ENCODE measurements at regions not wholly inside any gene's neighbourhood (a gene's known extent, or its start where the extent isn't known, plus 50 kb on each side); places are given as distances from the start of the nearest gene placed in this dataset.

- DNase-seq (ENCODE audit: low read depth, low spot score) (no peak), ATAC-seq (no peak)
- no TSS peak for BruUV-seq (replicated peaks)
- Histone ChIP-seq H4K20me1 (ENCODE audit: insufficient read depth) (no peaks in the 10 kb centered on the region), H3K36me3 (ENCODE audit: control insufficient read depth in 1 of 2, insufficient read depth in 2 of 2, low read length in 2 of 2) (no peaks in the 10 kb centered on the region), H3K79me2 (ENCODE audit: insufficient read depth, low read length) (no peaks in the 10 kb centered on the region), H3K4me2 (ENCODE audit: low read length) (no peak overlapping the region), H3K4me1 (ENCODE audit: control insufficient read depth in 1 of 2, insufficient read depth in 2 of 2, low read length in 2 of 2) (peaks cover 0 to 10% of the 10 kb centered on the region in 2 experiments; a peak in 2 of 4 replicates), H3K27me3 (ENCODE audit: insufficient read depth, low read length) (no peaks in the 10 kb centered on the region), H3K9ac (ENCODE audit: low read length) (no peak overlapping the region), H3K27ac (ENCODE audit: low read depth, low read length) (no peak overlapping the region), H3K9me2 (ENCODE audit: insufficient read depth) (no peaks in the 10 kb centered on the region), H2AFZ (ENCODE audit: low read depth, low read length, poor library complexity, severe bottlenecking) (peak overlapping the region; percentile 50), H3K4me3 (replicated peaks in 1 of 2; ENCODE audit: low read depth in 1 of 2, low read length in 2 of 2) (no peak overlapping the region), H3K9me3 (ENCODE audit: control insufficient read depth in 1 of 2, insufficient read depth in 1 of 2, low read depth in 1 of 2, low read length in 2 of 2) (no peaks in the 10 kb centered on the region)
- TF ChIP-seq CTCF (IDR thresholded peaks at IDR 0.05 in 2 of 3, conservative IDR thresholded peaks at IDR 0.05 in 1 of 3; ENCODE audit: borderline replicate concordance in 1 of 3, insufficient read depth in 1 of 3, low read depth in 2 of 3, low read length in 2 of 3) (no peak), TCF7L2 (IDR thresholded peaks at IDR 0.05; ENCODE audit: borderline replicate concordance, extremely low read depth, insufficient read depth, insufficient read length) (no peak), MAX (IDR thresholded peaks at IDR 0.05) (no peak), SRF (IDR thresholded peaks at IDR 0.05; ENCODE audit: low read depth) (no peak), ZNF274 (IDR thresholded peaks at IDR 0.05; ENCODE audit: low read depth, low read length) (no peak), YY1 (IDR thresholded peaks at IDR 0.05; ENCODE audit: extremely low read depth, insufficient replicate concordance, low read depth, low read length) (no peak), POLR2AphosphoS5 (IDR thresholded peaks at IDR 0.05; ENCODE audit: low read depth, low read length) (no peak), JUND (IDR thresholded peaks at IDR 0.05) (no peak)
- RAD21 ChIA-PET (ENCODE audit: low non-redundant PET in 1 of 2, low total read pairs in 2 of 2, uncharacterized antibody in 2 of 2, unreplicated experiment in 2 of 2), result no interaction called here
- POLR2A ChIA-PET, result no interaction called here
- CTCF ChIA-PET, result no interaction called here
- intact Hi-C loops (cut with micrococcal nuclease), result no loop called here
These were observed 55.6 kb upstream of the SKAP2 start for GRCh38 chr7:26919906-26920493.

Data from HCT116 (cell line).